ENCODE measurements at regions not wholly inside any gene's neighbourhood (a gene's known extent, or its start where the extent isn't known, plus 50 kb on each side); places are given as distances from the start of the nearest gene placed in this dataset.

DNA sequence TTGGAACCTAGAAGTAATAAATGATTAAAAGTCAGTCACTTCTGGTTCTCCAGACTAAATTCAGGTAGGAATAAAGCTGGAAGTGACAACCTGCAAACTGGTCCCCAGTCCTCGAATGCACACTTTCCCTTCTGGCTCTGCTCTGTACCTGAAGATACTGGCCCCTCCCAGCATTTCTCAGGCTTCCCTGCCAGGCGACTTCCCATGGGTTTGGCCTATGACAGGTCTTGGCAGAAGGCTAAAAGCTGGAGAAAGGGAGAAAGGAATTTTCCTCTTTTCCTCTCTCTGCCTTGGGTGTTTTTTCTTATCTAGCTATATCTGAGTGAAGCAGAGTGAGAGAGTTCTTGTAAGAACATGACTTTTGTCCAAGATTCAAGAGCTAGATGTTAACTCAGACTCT is 1005.7 kb downstream of the DTWD2 start:
- Histone ChIP-seq H3K27me3 (ENCODE audit: control insufficient read depth in 1 of 2, insufficient read depth in 2 of 2, low read length in 2 of 2) (no peaks in the 10 kb centered on the region), H3K4me3 (ENCODE audit: low read depth in 1 of 2, low read length in 2 of 2) (no peak overlapping the region), H3K36me3 (ENCODE audit: control insufficient read depth in 1 of 2, insufficient read depth in 2 of 2, low read length in 2 of 2) (no peaks in the 10 kb centered on the region), H3K27ac (ENCODE audit: low read depth, low read length) (no peak overlapping the region), H3K9ac (ENCODE audit: low read depth in 1 of 2, low read length in 2 of 2) (no peak overlapping the region), H3K4me1 (ENCODE audit: control insufficient read depth in 1 of 2, insufficient read depth in 2 of 2, low read length in 2 of 2) (no peaks in the 10 kb centered on the region), H3K9me3 (ENCODE audit: control insufficient read depth in 1 of 2, low read length in 2 of 2) (no peaks in the 10 kb centered on the region)

DNA sequence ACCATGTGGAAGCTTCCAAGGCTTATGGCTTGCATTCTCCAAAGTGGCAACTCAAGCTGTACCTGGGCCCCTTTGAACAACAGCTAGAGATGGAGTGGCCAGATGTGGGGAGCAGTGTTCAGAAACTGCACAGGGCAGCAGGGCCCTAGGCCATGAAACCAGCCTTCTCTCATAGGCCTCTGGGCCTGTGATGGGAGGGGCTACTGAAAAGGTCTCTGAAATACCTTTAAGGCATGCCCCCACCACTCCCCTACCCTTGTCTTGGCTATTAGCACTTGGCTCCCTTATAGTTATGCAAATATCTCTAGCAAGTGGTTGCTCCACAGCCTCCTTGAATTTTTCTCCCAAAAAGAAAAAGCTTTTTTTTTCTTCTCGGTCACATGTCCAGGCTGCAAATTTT is 1014.6 kb downstream of the DTWD2 start:
- no peaks in the 10 kb centered on the region for H3K4me1 ChIP-seq (ENCODE audit: control insufficient read depth in 1 of 2, insufficient read depth in 2 of 2, low read length in 2 of 2)
- H3K27me3 ChIP-seq (ENCODE audit: control insufficient read depth in 1 of 2, insufficient read depth in 2 of 2, low read length in 2 of 2) = no peaks in the 10 kb centered on the region
- H3K9me3 ChIP-seq (ENCODE audit: control insufficient read depth in 1 of 2, low read length in 2 of 2) = no peaks in the 10 kb centered on the region
- H3K9ac ChIP-seq (ENCODE audit: low read depth in 1 of 2, low read length in 2 of 2) = no peak overlapping the region
- H3K27ac ChIP-seq (ENCODE audit: low read depth, low read length) = no peak overlapping the region
- no peak overlapping the region for H3K4me3 ChIP-seq (ENCODE audit: low read depth in 1 of 2, low read length in 2 of 2)
- H3K36me3 ChIP-seq (ENCODE audit: control insufficient read depth in 1 of 2, insufficient read depth in 2 of 2, low read length in 2 of 2) = no peaks in the 10 kb centered on the region

DNA sequence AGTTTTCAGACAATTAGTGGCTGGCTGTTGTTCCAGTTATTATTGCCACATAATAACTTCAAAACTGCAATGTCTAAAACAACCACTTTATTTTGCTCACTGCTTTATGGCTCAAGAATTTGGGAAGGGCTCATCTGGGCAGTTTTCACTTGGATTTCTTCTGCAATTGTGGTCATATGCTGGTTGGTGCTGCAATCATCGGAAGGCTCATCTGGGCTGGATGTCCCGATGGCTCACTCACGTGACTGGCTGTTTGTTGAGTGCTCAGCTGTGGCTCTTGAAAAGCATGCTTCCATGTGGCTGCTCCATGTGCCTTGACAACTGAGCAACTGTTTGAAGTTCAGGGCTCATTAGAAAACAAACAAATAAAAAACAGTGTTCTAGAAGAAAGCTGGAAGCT is 1032.5 kb downstream of the DTWD2 start:
- H3K4me1 ChIP-seq (ENCODE audit: control insufficient read depth in 1 of 2, insufficient read depth in 2 of 2, low read length in 2 of 2) = no peaks in the 10 kb centered on the region
- H3K36me3 ChIP-seq (ENCODE audit: control insufficient read depth in 1 of 2, insufficient read depth in 2 of 2, low read length in 2 of 2) = no peaks in the 10 kb centered on the region
- H3K9me3 ChIP-seq (ENCODE audit: control insufficient read depth in 1 of 2, low read length in 2 of 2) = no peaks in the 10 kb centered on the region
- no peak overlapping the region for H3K4me3 ChIP-seq (ENCODE audit: low read depth in 1 of 2, low read length in 2 of 2)
- no peaks in the 10 kb centered on the region for H3K27me3 ChIP-seq (ENCODE audit: control insufficient read depth in 1 of 2, insufficient read depth in 2 of 2, low read length in 2 of 2)
- H3K9ac ChIP-seq (ENCODE audit: low read depth in 1 of 2, low read length in 2 of 2) = no peak overlapping the region
- no peak overlapping the region for H3K27ac ChIP-seq (ENCODE audit: low read depth, low read length)

DNA sequence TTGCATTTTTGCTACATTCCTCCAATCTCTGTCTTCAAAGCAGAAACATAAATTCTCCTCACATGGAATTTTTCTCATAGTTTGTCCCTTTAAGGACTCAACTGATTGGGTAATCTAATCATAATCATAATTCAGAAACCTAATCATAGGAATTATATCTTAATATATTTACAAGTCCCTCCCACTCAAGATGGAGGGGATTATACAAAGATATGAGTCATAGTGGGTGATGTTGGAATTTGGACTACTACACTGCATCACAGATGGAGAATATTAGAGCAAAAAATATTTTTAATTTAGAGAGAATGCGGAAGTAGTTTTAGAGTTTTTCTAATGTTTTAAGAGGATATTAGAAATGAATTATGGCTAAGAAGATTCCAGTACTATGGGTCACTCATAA is 1034.0 kb downstream of the DTWD2 start:
- Histone ChIP-seq H3K4me1 (ENCODE audit: control insufficient read depth in 1 of 2, insufficient read depth in 2 of 2, low read length in 2 of 2) (no peaks in the 10 kb centered on the region), H3K36me3 (ENCODE audit: control insufficient read depth in 1 of 2, insufficient read depth in 2 of 2, low read length in 2 of 2) (no peaks in the 10 kb centered on the region)

DNA sequence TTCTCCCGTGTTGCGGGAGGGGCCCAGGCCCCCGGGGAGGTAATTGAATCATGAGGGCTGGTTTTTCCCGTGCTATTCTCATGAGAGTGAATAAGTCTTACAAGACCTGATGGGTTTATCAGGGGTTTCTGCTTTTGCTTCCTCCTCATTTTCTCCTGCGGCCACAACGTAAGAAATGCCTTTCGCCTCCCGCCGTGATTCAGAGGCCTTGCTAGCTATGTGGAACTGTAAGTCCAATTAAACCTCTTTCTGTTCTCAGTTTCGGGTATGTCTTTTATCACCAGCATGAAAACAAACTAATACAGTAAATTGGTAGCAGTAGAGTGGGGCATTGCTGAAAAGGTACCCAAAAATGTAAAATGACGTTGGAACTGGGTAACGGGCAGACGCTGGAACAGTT is 1035.1 kb downstream of the DTWD2 start:
- Histone ChIP-seq H3K27ac (ENCODE audit: low read depth, low read length) (no peak overlapping the region), H3K4me3 (ENCODE audit: low read depth in 1 of 2, low read length in 2 of 2) (no peak overlapping the region), H3K9me3 (ENCODE audit: control insufficient read depth in 1 of 2, low read length in 2 of 2) (no peaks in the 10 kb centered on the region), H3K4me1 (ENCODE audit: control insufficient read depth in 1 of 2, insufficient read depth in 2 of 2, low read length in 2 of 2) (no peaks in the 10 kb centered on the region), H3K9ac (ENCODE audit: low read depth in 1 of 2, low read length in 2 of 2) (no peak overlapping the region), H3K27me3 (ENCODE audit: control insufficient read depth in 1 of 2, insufficient read depth in 2 of 2, low read length in 2 of 2) (no peaks in the 10 kb centered on the region), H3K36me3 (ENCODE audit: control insufficient read depth in 1 of 2, insufficient read depth in 2 of 2, low read length in 2 of 2) (no peaks in the 10 kb centered on the region)

More for the DNA sequence above, 1034.0 kb downstream of the DTWD2 start:
- no peak overlapping the region for H3K9ac ChIP-seq (ENCODE audit: low read depth in 1 of 2, low read length in 2 of 2)
- H3K27ac ChIP-seq (ENCODE audit: low read depth, low read length) = no peak overlapping the region
- H3K4me3 ChIP-seq (ENCODE audit: low read depth in 1 of 2, low read length in 2 of 2) = no peak overlapping the region
- H3K9me3 ChIP-seq (ENCODE audit: control insufficient read depth in 1 of 2, low read length in 2 of 2) = no peaks in the 10 kb centered on the region
- no peaks in the 10 kb centered on the region for H3K27me3 ChIP-seq (ENCODE audit: control insufficient read depth in 1 of 2, insufficient read depth in 2 of 2, low read length in 2 of 2)

DNA sequence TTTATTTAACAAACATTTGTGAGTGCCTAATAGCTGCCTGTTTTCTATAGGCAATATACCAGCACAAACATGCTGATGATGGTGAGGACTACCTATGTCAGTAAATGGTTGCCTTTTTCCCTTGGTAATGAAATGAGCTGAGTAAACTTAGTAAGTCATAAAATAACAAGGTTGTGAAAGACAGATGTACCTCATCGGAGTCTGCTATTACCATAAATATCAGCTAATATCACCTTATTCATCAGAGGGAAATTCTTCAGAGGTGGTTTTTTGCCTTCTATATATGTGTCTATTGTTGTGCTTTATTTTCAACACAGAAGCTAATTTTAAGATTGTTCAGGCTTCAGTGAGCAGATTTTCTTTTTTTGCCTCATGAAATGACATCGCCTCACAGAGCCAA is 1040.5 kb downstream of the DTWD2 start:
- Histone ChIP-seq H3K9ac (ENCODE audit: low read depth in 1 of 2, low read length in 2 of 2) (no peak overlapping the region), H3K9me3 (ENCODE audit: control insufficient read depth in 1 of 2, low read length in 2 of 2) (no peaks in the 10 kb centered on the region), H3K4me3 (ENCODE audit: low read depth in 1 of 2, low read length in 2 of 2) (no peak overlapping the region), H3K27me3 (ENCODE audit: control insufficient read depth in 1 of 2, insufficient read depth in 2 of 2, low read length in 2 of 2) (no peaks in the 10 kb centered on the region), H3K4me1 (ENCODE audit: control insufficient read depth in 1 of 2, insufficient read depth in 2 of 2, low read length in 2 of 2) (no peaks in the 10 kb centered on the region), H3K36me3 (ENCODE audit: control insufficient read depth in 1 of 2, insufficient read depth in 2 of 2, low read length in 2 of 2) (no peaks in the 10 kb centered on the region), H3K27ac (ENCODE audit: low read depth, low read length) (no peak overlapping the region)

DNA sequence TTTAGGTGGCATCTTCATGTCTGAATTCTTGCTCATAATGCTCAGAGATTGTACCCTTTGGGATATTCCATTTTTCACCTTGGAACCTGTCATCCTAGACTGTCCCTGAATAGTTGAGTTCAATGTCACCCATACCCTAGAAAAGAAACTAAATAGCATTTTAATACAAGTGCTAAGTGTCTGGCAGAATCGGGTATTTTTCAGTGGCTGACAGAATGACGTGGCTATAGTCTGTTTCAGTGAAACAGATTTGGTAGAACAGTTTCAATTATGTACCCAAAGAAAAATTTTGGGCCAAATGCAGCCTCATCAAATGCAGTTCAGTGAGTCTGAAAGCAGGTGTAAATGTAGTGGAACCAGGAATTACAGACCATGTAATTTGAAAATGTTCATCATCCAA is 1041.2 kb downstream of the DTWD2 start:
- no peak overlapping the region for H3K27ac ChIP-seq (ENCODE audit: low read depth, low read length)
- no peak overlapping the region for H3K4me3 ChIP-seq (ENCODE audit: low read depth in 1 of 2, low read length in 2 of 2)
- H3K4me1 ChIP-seq (ENCODE audit: control insufficient read depth in 1 of 2, insufficient read depth in 2 of 2, low read length in 2 of 2) = no peaks in the 10 kb centered on the region
- H3K36me3 ChIP-seq (ENCODE audit: control insufficient read depth in 1 of 2, insufficient read depth in 2 of 2, low read length in 2 of 2) = no peaks in the 10 kb centered on the region
- no peaks in the 10 kb centered on the region for H3K27me3 ChIP-seq (ENCODE audit: control insufficient read depth in 1 of 2, insufficient read depth in 2 of 2, low read length in 2 of 2)
- H3K9ac ChIP-seq (ENCODE audit: low read depth in 1 of 2, low read length in 2 of 2) = no peak overlapping the region
- H3K9me3 ChIP-seq (ENCODE audit: control insufficient read depth in 1 of 2, low read length in 2 of 2) = no peaks in the 10 kb centered on the region

DNA sequence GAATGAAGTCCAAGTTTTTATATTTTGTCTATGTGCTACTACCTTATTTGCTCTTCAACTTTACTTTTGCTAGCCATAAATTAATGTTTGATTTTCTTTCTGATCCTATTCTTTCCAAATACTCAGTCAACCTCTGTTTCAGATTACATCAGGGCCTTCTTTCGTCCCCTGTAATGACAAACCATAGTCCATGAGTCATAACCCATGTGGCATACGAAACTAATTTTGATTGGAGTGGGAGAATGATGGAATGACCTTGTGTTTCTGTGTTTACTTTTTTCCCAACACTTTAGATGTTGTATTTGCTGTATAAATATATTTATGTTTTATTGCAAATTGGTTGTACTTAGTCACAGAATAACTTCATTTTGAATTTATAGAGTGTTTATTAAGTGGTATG is 1043.1 kb downstream of the DTWD2 start:
- H3K4me3 ChIP-seq (ENCODE audit: low read depth in 1 of 2, low read length in 2 of 2) = no peak overlapping the region
- no peak overlapping the region for H3K27ac ChIP-seq (ENCODE audit: low read depth, low read length)
- no peaks in the 10 kb centered on the region for H3K27me3 ChIP-seq (ENCODE audit: control insufficient read depth in 1 of 2, insufficient read depth in 2 of 2, low read length in 2 of 2)
- H3K9me3 ChIP-seq (ENCODE audit: control insufficient read depth in 1 of 2, low read length in 2 of 2) = peaks cover 0 to 4% of the 10 kb centered on the region in 2 donors
- no peaks in the 10 kb centered on the region for H3K36me3 ChIP-seq (ENCODE audit: control insufficient read depth in 1 of 2, insufficient read depth in 2 of 2, low read length in 2 of 2)
- H3K9ac ChIP-seq (ENCODE audit: low read depth in 1 of 2, low read length in 2 of 2) = no peak overlapping the region
- H3K4me1 ChIP-seq (ENCODE audit: control insufficient read depth in 1 of 2, insufficient read depth in 2 of 2, low read length in 2 of 2) = no peaks in the 10 kb centered on the region

DNA sequence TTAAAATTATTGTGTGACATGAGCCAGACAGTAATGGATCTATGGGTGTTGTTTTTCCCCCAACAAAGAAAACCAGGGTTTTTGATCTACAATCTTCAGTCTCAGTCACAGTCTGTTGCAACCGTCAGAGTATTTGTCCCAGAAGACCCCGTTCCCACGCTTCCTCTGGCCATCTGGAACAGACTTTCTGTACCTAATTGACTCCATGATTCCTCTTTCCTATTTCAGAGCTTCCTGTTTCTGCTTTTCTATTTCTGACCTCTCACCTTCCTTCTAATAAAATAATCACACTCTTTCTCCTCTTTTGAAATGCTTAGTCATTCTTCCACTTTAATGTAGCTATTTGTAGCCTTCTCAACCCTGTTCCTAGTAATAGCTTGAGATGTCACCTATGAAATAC is 1044.8 kb downstream of the DTWD2 start:
- no peaks in the 10 kb centered on the region for H3K4me1 ChIP-seq (ENCODE audit: control insufficient read depth in 1 of 2, insufficient read depth in 2 of 2, low read length in 2 of 2)
- H3K9ac ChIP-seq (ENCODE audit: low read depth in 1 of 2, low read length in 2 of 2) = no peak overlapping the region
- no peaks in the 10 kb centered on the region for H3K27me3 ChIP-seq (ENCODE audit: control insufficient read depth in 1 of 2, insufficient read depth in 2 of 2, low read length in 2 of 2)
- no peak overlapping the region for H3K27ac ChIP-seq (ENCODE audit: low read depth, low read length)
- H3K36me3 ChIP-seq (ENCODE audit: control insufficient read depth in 1 of 2, insufficient read depth in 2 of 2, low read length in 2 of 2) = no peaks in the 10 kb centered on the region
- peaks cover 0 to 4% of the 10 kb centered on the region in 2 donors for H3K9me3 ChIP-seq (ENCODE audit: control insufficient read depth in 1 of 2, low read length in 2 of 2)
- no peak overlapping the region for H3K4me3 ChIP-seq (ENCODE audit: low read depth in 1 of 2, low read length in 2 of 2)

DNA sequence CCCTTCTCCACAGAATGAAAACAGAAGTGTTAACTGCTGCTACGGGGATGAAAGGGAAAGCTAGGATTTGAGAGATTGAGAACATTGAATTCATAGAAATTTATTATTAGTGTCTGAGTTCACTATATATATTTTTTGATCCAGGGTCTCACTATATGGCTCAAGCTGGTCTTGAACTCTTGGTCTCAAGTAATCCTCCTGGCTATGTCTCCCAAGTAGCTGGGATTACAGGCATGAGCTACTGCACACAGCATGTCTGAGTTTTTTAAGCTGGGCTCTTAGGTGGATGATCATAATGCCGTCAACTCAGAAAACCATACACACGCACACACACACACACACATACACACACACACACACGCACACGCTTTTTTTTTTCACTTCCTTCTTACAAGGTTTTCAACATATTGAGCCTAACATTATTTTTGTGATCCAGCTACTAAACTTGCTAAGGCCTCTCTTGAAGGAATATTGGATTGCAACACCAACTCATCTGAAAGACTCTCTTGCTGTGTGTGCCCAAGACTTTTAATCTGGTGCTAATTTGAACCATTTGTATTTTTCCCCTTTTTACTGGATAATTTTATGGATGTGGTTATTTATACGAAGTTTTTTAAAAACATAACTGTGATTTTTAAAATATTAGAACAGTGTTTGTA is 1045.4 kb downstream of the DTWD2 start:
- no peaks in the 10 kb centered on the region for H3K36me3 ChIP-seq (ENCODE audit: control insufficient read depth in 1 of 2, insufficient read depth in 2 of 2, low read length in 2 of 2)
- no peak overlapping the region for H3K27ac ChIP-seq (ENCODE audit: low read depth, low read length)
- no peaks in the 10 kb centered on the region for H3K27me3 ChIP-seq (ENCODE audit: control insufficient read depth in 1 of 2, insufficient read depth in 2 of 2, low read length in 2 of 2)
- no peak overlapping the region for H3K4me3 ChIP-seq (ENCODE audit: low read depth in 1 of 2, low read length in 2 of 2)
- no peak overlapping the region for H3K9ac ChIP-seq (ENCODE audit: low read depth in 1 of 2, low read length in 2 of 2)
- peaks cover 0 to 4% of the 10 kb centered on the region in 2 donors for H3K9me3 ChIP-seq (ENCODE audit: control insufficient read depth in 1 of 2, low read length in 2 of 2)
- H3K4me1 ChIP-seq (ENCODE audit: control insufficient read depth in 1 of 2, insufficient read depth in 2 of 2, low read length in 2 of 2) = no peaks in the 10 kb centered on the region

DNA sequence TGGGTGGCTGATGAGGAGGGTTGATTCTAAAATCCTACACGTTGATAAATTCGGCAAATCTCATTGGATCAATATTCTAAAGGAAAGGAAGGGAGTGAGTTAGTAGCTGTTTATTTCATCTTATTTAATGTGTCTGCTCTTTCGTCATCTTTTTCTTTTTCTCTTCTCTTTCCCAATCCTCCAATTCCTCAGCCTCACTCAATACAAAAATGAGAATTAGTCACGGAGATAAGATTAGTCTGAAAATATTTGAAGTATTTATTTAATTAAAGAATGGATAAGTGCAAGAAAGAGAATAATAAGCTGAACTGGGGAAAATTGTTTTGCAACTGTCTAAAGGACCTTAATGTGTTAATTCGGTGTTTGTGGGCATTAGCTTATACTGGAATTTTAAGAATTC is 1095.1 kb downstream of the DTWD2 start:
- Histone ChIP-seq H3K9ac (ENCODE audit: low read depth in 1 of 2, low read length in 2 of 2) (no peak overlapping the region), H3K9me3 (ENCODE audit: control insufficient read depth in 1 of 2, low read length in 2 of 2) (no peaks in the 10 kb centered on the region), H3K36me3 (ENCODE audit: control insufficient read depth in 1 of 2, insufficient read depth in 2 of 2, low read length in 2 of 2) (no peaks in the 10 kb centered on the region), H3K27ac (ENCODE audit: low read depth, low read length) (no peak overlapping the region), H3K4me3 (ENCODE audit: low read depth in 1 of 2, low read length in 2 of 2) (no peak overlapping the region), H3K27me3 (ENCODE audit: control insufficient read depth in 1 of 2, insufficient read depth in 2 of 2, low read length in 2 of 2) (no peaks in the 10 kb centered on the region), H3K4me1 (ENCODE audit: control insufficient read depth in 1 of 2, insufficient read depth in 2 of 2, low read length in 2 of 2) (no peaks in the 10 kb centered on the region)
